HG03108 (cell line): ENCODE measurements at regions not wholly inside any gene's neighbourhood (a gene's known extent, or its start where the extent isn't known, plus 50 kb on each side); places are given as distances from the start of the nearest gene placed in this dataset.

Experiments
- ATAC-seq: cut with Tn5 transposase; IDR thresholded peaks from one replicate; pipeline ENCODE4 v1.9.1; 2021; ENCODE audit warnings: moderate library complexity; ENCODE audit not compliant: unreplicated experiment

DNA sequence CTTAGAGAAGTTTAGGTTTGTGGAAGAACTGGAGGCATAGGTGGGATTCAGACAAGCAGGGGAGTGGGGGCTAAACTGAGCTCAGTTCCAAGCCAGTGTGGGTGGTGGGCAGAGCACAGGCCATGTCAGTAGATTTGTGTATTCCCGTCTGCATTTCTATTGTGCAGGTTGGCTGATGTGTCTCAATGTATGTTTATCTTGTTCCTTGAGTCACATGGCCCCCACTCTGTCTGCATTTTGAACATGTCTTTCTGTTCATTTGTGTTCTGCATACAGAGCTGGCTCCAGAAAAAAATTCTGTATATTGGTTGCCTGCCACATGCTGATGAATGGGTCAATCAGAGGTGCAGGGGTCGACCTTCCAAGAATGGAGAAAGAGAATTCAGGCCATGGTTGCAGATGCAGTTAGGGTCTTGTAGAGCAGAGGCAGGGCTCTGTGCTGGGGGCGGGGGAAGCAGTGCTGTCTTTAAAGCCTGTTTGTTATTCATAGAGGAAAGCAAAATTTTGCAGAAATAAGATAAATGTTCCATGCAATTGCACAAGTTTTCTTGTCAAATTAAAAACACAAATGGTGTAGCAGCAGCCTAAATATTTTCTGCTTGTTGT is 166.7 kb downstream of the CDH26 start:
- ATAC-seq, result no peak

GRCh38 chr20:60125513-60125912 is 167.3 kb downstream of the CDH26 start:
- no peak for ATAC-seq

- ATAC-seq, result no peak
Measured at GRCh38 chr20:60126975-60127374, 168.8 kb downstream of the CDH26 start.

- ATAC-seq, result no peak
Measured at GRCh38 chr20:60131375-60131774, 173.2 kb downstream of the CDH26 start.

GRCh38 chr20:60132162-60132826 is 174.1 kb downstream of the CDH26 start:
- no peak for ATAC-seq

DNA sequence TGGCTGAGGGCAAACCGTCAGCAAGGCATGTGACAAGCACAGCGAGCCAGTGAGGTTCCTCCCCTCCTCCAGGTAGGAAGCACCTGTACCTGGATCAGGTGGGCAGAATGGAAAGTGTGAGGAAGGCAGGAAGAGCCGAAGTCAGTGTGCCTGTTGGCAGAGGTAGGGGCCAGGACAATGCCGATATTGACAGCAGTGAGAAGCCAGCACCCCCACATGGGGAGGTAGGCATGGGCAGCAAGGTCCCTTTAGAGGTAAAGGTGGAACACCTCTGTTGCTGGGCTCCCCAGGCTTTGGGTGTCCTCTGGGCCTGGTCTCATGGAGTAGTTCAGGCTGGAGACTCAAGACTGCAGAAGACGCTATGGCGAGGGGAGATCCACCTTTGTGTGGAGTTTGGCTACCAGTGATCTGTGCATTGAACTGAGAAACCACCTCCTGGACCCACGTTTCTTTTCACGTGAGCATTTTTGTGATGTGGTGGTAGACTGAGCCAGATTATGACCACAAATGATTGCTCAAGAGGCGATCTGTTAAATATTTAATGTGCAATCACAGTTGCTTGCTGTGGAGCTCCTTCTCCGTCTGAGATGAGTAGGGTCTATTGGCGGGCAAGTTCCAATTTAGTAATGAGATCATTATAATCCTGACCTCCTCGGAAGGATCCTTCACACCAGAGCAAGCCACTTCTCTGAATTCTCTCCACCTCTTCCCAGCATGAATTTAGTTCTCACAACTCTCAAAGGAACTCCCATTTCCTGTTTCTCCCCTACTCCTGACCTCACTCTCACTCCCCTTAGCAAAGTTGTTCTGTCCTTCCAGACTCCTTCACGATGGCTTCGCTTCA is 174.8 kb downstream of the CDH26 start:
- ATAC-seq, result no peak

DNA sequence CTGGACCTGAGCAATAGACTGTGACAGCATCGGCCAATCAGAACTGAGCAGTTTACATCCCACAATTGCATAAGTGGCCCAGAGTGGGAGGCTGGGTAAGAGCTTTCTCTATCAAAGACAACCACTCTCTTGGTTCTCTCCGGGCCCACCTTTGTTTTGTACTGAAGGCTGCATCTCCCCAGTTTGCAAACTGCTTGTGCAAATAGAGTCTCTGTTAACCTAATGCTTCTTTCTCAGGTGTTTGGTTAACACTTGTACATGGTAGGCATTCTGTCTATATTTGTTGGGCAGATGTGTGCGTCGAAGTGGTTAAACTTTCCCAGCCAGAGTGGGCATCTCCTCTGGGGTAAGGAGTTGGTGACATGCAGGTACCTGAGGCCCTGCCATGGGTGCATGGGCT is 177.1 kb downstream of the CDH26 start:
- no peak for ATAC-seq

- no peak for ATAC-seq
Measured at GRCh38 chr20:60136645-60137401, 178.6 kb downstream of the CDH26 start.

GRCh38 chr20:60137657-60138245 is 179.5 kb downstream of the CDH26 start:
- no peak for ATAC-seq

DNA sequence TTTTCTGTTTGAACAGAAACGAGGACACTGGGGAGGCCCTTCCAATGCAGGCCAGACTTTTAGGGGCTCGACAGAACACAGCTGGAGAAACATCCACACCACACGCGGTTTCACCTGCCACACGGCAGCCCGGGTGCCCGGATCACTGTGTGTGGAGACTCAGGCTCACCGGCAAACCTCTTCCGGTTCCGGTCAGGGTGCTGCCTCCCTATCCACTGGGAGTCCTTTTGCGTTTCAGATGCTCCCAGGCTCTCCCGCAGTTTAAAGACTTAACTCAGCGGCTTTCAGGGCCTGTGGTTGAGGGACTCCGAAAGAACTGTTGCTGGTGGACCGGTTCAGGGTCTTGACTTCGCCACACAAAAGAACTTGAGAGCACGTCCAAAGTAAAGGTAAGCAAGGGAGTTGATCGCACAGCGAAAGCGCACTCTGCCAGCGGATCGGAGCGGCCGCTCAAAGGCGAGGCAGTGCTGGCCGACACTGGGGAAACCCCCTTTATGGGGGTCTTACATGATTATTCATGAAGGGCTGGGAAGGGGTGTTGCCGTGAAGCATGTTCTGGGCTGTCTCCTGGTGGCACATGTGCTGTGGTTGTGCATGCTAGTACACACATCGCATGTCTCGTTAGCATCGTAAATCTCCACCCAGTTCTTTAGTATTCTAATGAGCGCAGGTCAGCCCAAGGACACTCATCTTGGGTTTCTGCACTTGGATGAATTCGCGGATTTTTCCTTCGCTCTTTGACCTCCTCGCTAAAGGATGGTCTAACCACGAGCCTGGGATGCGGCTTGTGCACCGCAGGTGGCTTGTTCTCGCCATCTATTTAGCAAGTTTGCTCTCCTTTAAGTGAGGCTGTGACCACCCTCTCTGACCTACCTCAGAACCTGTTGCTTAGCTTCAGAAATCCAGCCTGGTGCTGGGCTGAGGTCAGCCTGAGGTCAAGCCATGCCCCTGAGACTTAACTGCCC is 180.3 kb downstream of the CDH26 start:
- ATAC-seq, result no peak

DNA sequence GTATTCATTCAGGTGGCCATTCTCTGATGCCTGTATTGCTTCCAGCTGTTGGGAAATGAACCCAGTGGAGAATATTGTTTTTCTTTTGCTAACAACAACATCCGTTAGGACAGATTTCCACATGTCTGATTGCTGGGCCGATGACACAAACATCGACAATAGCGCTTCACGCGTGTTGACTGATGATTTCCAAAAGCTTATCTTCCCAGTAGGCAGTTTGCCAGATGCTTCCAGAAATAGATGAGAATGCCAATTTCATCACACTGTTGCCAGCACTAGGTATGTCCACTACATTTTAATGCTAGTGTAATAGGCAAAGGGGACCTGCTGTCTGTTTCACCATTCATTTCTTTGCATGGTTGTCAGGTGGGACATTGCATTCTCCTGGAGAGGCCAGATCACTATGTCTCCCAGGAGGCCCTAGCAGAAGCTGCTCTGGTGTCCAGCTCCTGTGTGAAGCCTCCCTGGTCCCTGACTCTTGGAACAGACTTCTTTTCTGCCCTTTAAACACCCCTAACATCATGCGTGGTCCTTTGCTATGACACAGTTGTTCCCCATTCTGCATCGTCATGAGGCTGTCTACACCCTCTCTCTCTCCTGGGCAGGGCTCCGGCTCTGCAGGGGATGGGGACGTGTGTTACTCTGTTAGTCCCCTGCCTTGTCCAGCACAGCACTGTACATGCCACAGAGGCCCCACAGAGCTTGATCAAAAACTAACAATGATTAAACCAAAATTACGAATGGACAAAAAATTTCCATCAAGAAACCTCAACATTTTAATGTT is 181.6 kb downstream of the CDH26 start:
- ATAC-seq, result no peak

GRCh38 chr20:60142587-60142986 is 184.4 kb downstream of the CDH26 start:
- no peak for ATAC-seq

- no peak for ATAC-seq
Measured at GRCh38 chr20:60143261-60143842, 185.1 kb downstream of the CDH26 start.

DNA sequence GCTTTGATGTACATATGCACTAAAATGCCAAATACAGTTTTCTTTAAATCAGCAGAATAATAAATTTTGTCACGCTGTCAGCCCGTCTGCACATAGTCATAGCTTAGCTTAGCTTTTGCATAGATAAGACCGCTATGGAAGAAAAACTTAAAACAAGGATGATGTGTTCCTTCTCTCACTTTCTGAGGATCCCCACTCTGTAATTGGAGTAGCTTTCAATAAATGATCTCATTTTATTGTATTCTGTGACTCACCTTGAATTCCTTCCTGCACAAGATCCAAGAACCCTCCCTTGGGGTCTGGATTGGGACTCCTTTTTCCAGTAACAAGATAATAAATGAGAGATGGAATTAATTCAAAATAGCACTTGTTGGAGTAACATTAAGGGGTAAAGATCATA is 186.2 kb downstream of the CDH26 start:
- no peak for ATAC-seq

- ATAC-seq, result no peak
Measured at GRCh38 chr20:60144974-60145527, 186.8 kb downstream of the CDH26 start.

GRCh38 chr20:60147004-60147403 is 188.8 kb downstream of the CDH26 start:
- no peak for ATAC-seq

GRCh38 chr20:60148885-60149284 is 190.7 kb downstream of the CDH26 start:
- no peak for ATAC-seq

DNA sequence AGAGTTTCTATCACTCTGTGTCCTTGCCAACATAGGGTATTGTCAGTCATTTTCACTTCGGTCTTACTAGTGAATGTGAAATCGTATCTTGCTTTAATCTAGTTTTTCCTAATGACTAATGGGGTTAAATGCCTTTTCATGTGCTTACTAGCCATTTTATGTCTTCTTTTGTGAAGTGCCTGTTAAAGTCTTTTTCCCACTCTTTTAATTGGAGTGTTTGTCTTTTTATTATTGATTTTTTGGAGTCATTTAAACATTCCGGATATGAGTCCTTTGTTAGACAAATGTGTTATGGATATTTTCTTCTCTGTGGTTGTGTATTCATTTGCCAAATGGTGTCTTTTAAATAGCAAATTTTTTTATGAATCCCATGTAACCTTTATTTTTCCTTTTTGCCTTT is 194.6 kb downstream of the CDH26 start:
- no peak for ATAC-seq
